H9 (cell line): ENCODE measurements at regions not wholly inside any gene's neighbourhood (a gene's known extent, or its start where the extent isn't known, plus 50 kb on each side); places are given as distances from the start of the nearest gene placed in this dataset.

Source experiments
- DNase-seq: peaks from one replicate; pipeline ENCODE4 v3.0.0-alpha.2; 2017
- H2AFZ ChIP-seq: one replicate; pipeline ENCODE4 v1.6.1; 2013; ENCODE audit warnings: mild to moderate bottlenecking, low read length, control low read depth, moderate library complexity
- H2AK5ac ChIP-seq: 2 replicates; pipeline ENCODE4 v1.6.1; 2013; ENCODE audit warnings: low read length, control low read depth, mixed read lengths; ENCODE audit not compliant: insufficient read length
- H2BK120ac ChIP-seq: one replicate; pipeline ENCODE4 v1.6.1; 2013; ENCODE audit warnings: low read depth, mild to moderate bottlenecking, low read length, control low read depth, inconsistent platforms; ENCODE audit not compliant: poor library complexity, severe bottlenecking
- H2BK12ac ChIP-seq: 2 replicates; pipeline ENCODE4 v1.6.1; 2013; ENCODE audit warnings: low read length, control low read depth, mixed read lengths, low read depth; ENCODE audit not compliant: insufficient read length
- H2BK15ac ChIP-seq: 2 replicates; pipeline ENCODE4 v1.6.1; 2013; ENCODE audit warnings: low read depth, low read length, control low read depth
- H2BK20ac ChIP-seq: one replicate; pipeline ENCODE4 v1.6.1; 2013; ENCODE audit warnings: low read depth, mild to moderate bottlenecking, low read length, control low read depth, inconsistent platforms; ENCODE audit not compliant: poor library complexity, severe bottlenecking
- H2BK5ac ChIP-seq: 2 replicates; pipeline ENCODE4 v1.6.1; 2013; ENCODE audit warnings: low read length, control low read depth, mixed read lengths; ENCODE audit not compliant: insufficient read length
- H3K14ac ChIP-seq: 2 replicates; pipeline ENCODE4 v1.6.1; 2013; ENCODE audit warnings: low read length, control low read depth; ENCODE audit not compliant: insufficient read depth
- H3K18ac ChIP-seq: 2 replicates; pipeline ENCODE4 v1.6.1; 2013; ENCODE audit warnings: low read depth, mild to moderate bottlenecking, mixed read lengths, low read length, control low read depth; ENCODE audit not compliant: insufficient read length
- H3K23ac ChIP-seq: 2 replicates; pipeline ENCODE4 v1.6.1; 2013; ENCODE audit warnings: low read length, control low read depth, mixed read lengths, low read depth; ENCODE audit not compliant: insufficient read length
- H3K23me2 ChIP-seq: 2 replicates; pipeline ENCODE4 v1.6.1; 2013; ENCODE audit warnings: low read depth, mild to moderate bottlenecking, mixed read lengths, low read length, control low read depth; ENCODE audit not compliant: insufficient read length, poor library complexity, severe bottlenecking
- H3K27ac ChIP-seq: 2 replicates; pipeline ENCODE4 v1.5.1; 2013; ENCODE audit warnings: low read length, control low read depth, mixed read lengths, low read depth; ENCODE audit not compliant: insufficient read length
- H3K27me3 ChIP-seq: 2 replicates; pipeline ENCODE4 v1.6.1; 2013; ENCODE audit warnings: low read length, control low read depth, inconsistent platforms; ENCODE audit not compliant: insufficient read depth
- H3K4ac ChIP-seq: 2 replicates; pipeline ENCODE4 v1.6.1; 2013; ENCODE audit warnings: low read depth, mild to moderate bottlenecking, control low read depth, inconsistent platforms, low read length, moderate library complexity
- H3K4me1 ChIP-seq: 2 replicates; pipeline ENCODE4 v1.6.1; 2013; ENCODE audit warnings: low read length, control low read depth, inconsistent platforms; ENCODE audit not compliant: insufficient read depth
- H3K4me2 ChIP-seq: 2 replicates; pipeline ENCODE4 v1.6.1; 2013; ENCODE audit warnings: low read length, control low read depth, mixed read lengths; ENCODE audit not compliant: insufficient read length, insufficient read depth
- H3K56ac ChIP-seq: 2 replicates; pipeline ENCODE4 v1.6.1; 2013; ENCODE audit warnings: low read depth, mild to moderate bottlenecking, mixed read lengths, low read length, control low read depth; ENCODE audit not compliant: insufficient read length
- H3K79me1 ChIP-seq: 2 replicates; pipeline ENCODE4 v1.6.1; 2013; ENCODE audit warnings: low read depth, mild to moderate bottlenecking, moderate library complexity, low read length, control low read depth, inconsistent platforms; ENCODE audit not compliant: insufficient read depth, poor library complexity, severe bottlenecking
- H3K79me2 ChIP-seq: 2 replicates; pipeline ENCODE4 v1.6.1; 2013; ENCODE audit warnings: low read length, control low read depth, inconsistent platforms; ENCODE audit not compliant: insufficient read depth
- H3K9ac ChIP-seq: 2 replicates; pipeline ENCODE4 v1.6.1; 2013; ENCODE audit warnings: low read length, control low read depth, mixed read lengths; ENCODE audit not compliant: insufficient read length; ENCODE audit errors: extremely low read depth
- H3K9me3 ChIP-seq: one replicate; pipeline ENCODE4 v1.6.1; 2013; ENCODE audit warnings: low read depth, low read length, inconsistent platforms; ENCODE audit not compliant: control insufficient read depth
- H3T11ph ChIP-seq: one replicate; pipeline ENCODE4 v1.6.1; 2013; ENCODE audit warnings: mild to moderate bottlenecking, low read length, control low read depth, inconsistent platforms
- H4K20me1 ChIP-seq: one replicate; pipeline ENCODE4 v1.6.1; 2013; ENCODE audit not compliant: control insufficient read depth, insufficient read length, insufficient read depth
- H4K5ac ChIP-seq: 2 replicates; pipeline ENCODE4 v1.6.1; 2013; ENCODE audit warnings: low read depth, mild to moderate bottlenecking, mixed read lengths, low read length, control low read depth; ENCODE audit not compliant: insufficient read length
- H4K8ac ChIP-seq: replicated peaks from 2 replicates; pipeline ENCODE4 v1.6.1; 2013; ENCODE audit warnings: low read length, control low read depth, mixed read lengths, low read depth; ENCODE audit not compliant: insufficient read length
- H4K91ac ChIP-seq: 2 replicates; pipeline ENCODE4 v1.6.1; 2013; ENCODE audit warnings: low read depth, mild to moderate bottlenecking, moderate library complexity, mixed read lengths, low read length, control low read depth; ENCODE audit not compliant: insufficient read length
- H3K27ac Mint-ChIP-seq, 3 experiments: 2 replicates in 2 of 3; 3 replicates in 1 of 3; pipeline ENCODE4 v1.8.0; 2020 to 2021; ENCODE audit warnings: mixed read lengths in 3 of 3, mild to moderate bottlenecking in 1 of 3, moderate library complexity in 1 of 3
- H3K27me3 Mint-ChIP-seq: 2 replicates; pipeline ENCODE4 v1.8.0; 2021; ENCODE audit warnings: low read depth, mild to moderate bottlenecking, moderate library complexity, mixed read lengths
- H3K36me3 Mint-ChIP-seq, 3 experiments: 2 replicates in 2 of 3; 3 replicates in 1 of 3; pipeline ENCODE4 v1.8.0; 2020 to 2021; ENCODE audit warnings: low read depth in 3 of 3, mixed read lengths in 3 of 3; ENCODE audit not compliant: insufficient read depth in 1 of 3
- H3K4me1 Mint-ChIP-seq, 2 experiments: 2 replicates each; pipeline ENCODE4 v1.8.0; 2020; ENCODE audit warnings: mixed read lengths in 2 of 2
- H3K4me3 Mint-ChIP-seq, 2 experiments: 2 replicates in 1 of 2; 3 replicates in 1 of 2; pipeline ENCODE4 v1.8.0; 2020 to 2021; ENCODE audit warnings: mild to moderate bottlenecking in 2 of 2, mixed read lengths in 2 of 2, moderate library complexity in 1 of 2
- H3K9me3 Mint-ChIP-seq, 2 experiments: 2 replicates in 1 of 2; 3 replicates in 1 of 2; pipeline ENCODE4 v1.8.0; 2020; ENCODE audit warnings: mild to moderate bottlenecking in 2 of 2, mixed read lengths in 2 of 2, moderate library complexity in 1 of 2
- CTCF ChIP-seq: fragments of 200-600 bp; sonication (generic); conservative IDR thresholded peaks from 3 replicates; pipeline ENCODE4 v1.8.0; 2021; ENCODE audit warnings: antibody characterized with exemption, mild to moderate bottlenecking
- WGBS: extraction: QIAGEN DNeasy Blood & Tissue Kit; methylation state at CpG from one replicate; pipeline ENCODE4 v1.1.7; 2013; ENCODE audit warnings: missing lambda C conversion rate, low lambda C conversion rate, mixed read lengths; ENCODE audit not compliant: insufficient read length; ENCODE audit errors: extremely low coverage; 5-methylcytosine and 5-hydroxymethylcytosine counted together

GRCh38 chr6:149194820-149195558, 122.5 kb upstream of the TAB2 start:
- no peak overlapping the region for H3T11ph ChIP-seq
- H3K56ac ChIP-seq = no peak overlapping the region
- no peak overlapping the region for H3K27ac ChIP-seq
- DNase-seq = no peak
- Mint-ChIP-seq H3K27ac (no peak overlapping the region), H3K27me3 (no peaks in the 10 kb centered on the region; the same call in 1 of the 2 replicates), H3K4me1 (peaks cover 5 to 9% of the 10 kb centered on the region in 2 experiments), H3K9me3 (peaks cover 0 to 7% of the 10 kb centered on the region in 2 experiments; a peak in 2 of 5 replicates), H3K36me3 (peaks cover 0 to 4% (median 0%) of the 10 kb centered on the region in 3 experiments; a peak in 2 of 7 replicates), H3K4me3 (no peak overlapping the region)
- H3K18ac ChIP-seq = no peak overlapping the region
- H2BK15ac ChIP-seq = no peak overlapping the region
- H3K9ac ChIP-seq = no peak overlapping the region
- no peaks in the 10 kb centered on the region for H3K79me2 ChIP-seq
- no peaks in the 10 kb centered on the region for H3K9me3 ChIP-seq
- H3K27me3 ChIP-seq = no peaks in the 10 kb centered on the region
- no peak overlapping the region for H3K14ac ChIP-seq
- no peak overlapping the region for H4K5ac ChIP-seq
- H2BK120ac ChIP-seq = no peak overlapping the region
- no peak overlapping the region for H2BK5ac ChIP-seq
- H2BK20ac ChIP-seq = no peak overlapping the region
- H2AK5ac ChIP-seq = no peak overlapping the region
- no peak overlapping the region for H2AFZ ChIP-seq
- H3K4me2 ChIP-seq = no peak overlapping the region
- no peaks in the 10 kb centered on the region for H3K79me1 ChIP-seq
- no peak overlapping the region for H3K23ac ChIP-seq
- no peaks in the 10 kb centered on the region for H4K20me1 ChIP-seq
- H3K23me2 ChIP-seq = no peaks in the 10 kb centered on the region
- no peak overlapping the region for H4K91ac ChIP-seq
- H3K4me1 ChIP-seq = no peaks in the 10 kb centered on the region
- TF ChIP-seq CTCF = no peak
- no peak overlapping the region for H2BK12ac ChIP-seq
- WGBS = no CpG with 5 or more reads among the region's 8 CpGs
- H4K8ac ChIP-seq = no peak overlapping the region
- H3K4ac ChIP-seq = no peak overlapping the region
